NCI-H2081 (cell line): ENCODE measurements at regions not wholly inside any gene's neighbourhood (a gene's known extent, or its start where the extent isn't known, plus 50 kb on each side); places are given as distances from the start of the nearest gene placed in this dataset.
A peak's percentile ranks its signal among the peaks of the same experiment; 100 is the strongest.

Experiments used
- DNase-seq, 2 experiments: peaks; one replicate each; lab custom pipeline; 2025; lab: John Stamatoyannopoulos, UW

- no peak for DNase-seq
Observed at GRCh38 chr1:199161319-199161680, 522.5 kb downstream of the PTPRC start.

GRCh38 chr1:199161766-199162303 is 523.0 kb downstream of the PTPRC start:
- no peak for DNase-seq

- no peak for DNase-seq
Observed at GRCh38 chr1:199163267-199163666, 524.4 kb downstream of the PTPRC start.

- no peak for DNase-seq
Observed at GRCh38 chr1:199163670-199164069, 524.8 kb downstream of the PTPRC start.

- no peak for DNase-seq
Observed at GRCh38 chr1:199167460-199167859, 528.6 kb downstream of the PTPRC start.

GRCh38 chr1:199168888-199169585 is 530.2 kb downstream of the PTPRC start:
- DNase-seq: no peak

- no peak for DNase-seq
Observed at GRCh38 chr1:199170711-199171110, 531.9 kb downstream of the PTPRC start.

- no peak for DNase-seq
Observed at GRCh38 chr1:199172171-199173124, 533.6 kb downstream of the PTPRC start.

- DNase-seq: no peak
Observed at GRCh38 chr1:199173356-199173755, 534.5 kb downstream of the PTPRC start.

GRCh38 chr1:199174336-199174735 is 535.5 kb downstream of the PTPRC start:
- no peak for DNase-seq

- DNase-seq: no peak
Observed at GRCh38 chr1:199176713-199177112, 537.9 kb downstream of the PTPRC start.

GRCh38 chr1:199177241-199177640 is 538.4 kb downstream of the PTPRC start:
- no peak for DNase-seq

- no peak for DNase-seq
Observed at GRCh38 chr1:199178646-199179045, 539.8 kb downstream of the PTPRC start.

GRCh38 chr1:199182186-199182843 is 543.5 kb downstream of the PTPRC start:
- DNase-seq: no peak

- DNase-seq: no peak
Observed at GRCh38 chr1:199184180-199184579, 545.3 kb downstream of the PTPRC start.

GRCh38 chr1:199194862-199195261 is 556.0 kb downstream of the PTPRC start:
- no peak for DNase-seq

GRCh38 chr1:199197695-199198094 is 558.9 kb downstream of the PTPRC start:
- no peak for DNase-seq

- no peak for DNase-seq
Observed at GRCh38 chr1:199202331-199202730, 563.5 kb downstream of the PTPRC start.

- peak; percentile 47 to 92 for DNase-seq
Observed at GRCh38 chr1:199204231-199204630, 565.4 kb downstream of the PTPRC start.

GRCh38 chr1:199205740-199206441 is 567.1 kb downstream of the PTPRC start:
- peak in 1 of 2 experiments; percentile 19 for DNase-seq

- no peak for DNase-seq
Observed at GRCh38 chr1:199208847-199209246, 570.0 kb downstream of the PTPRC start.

GRCh38 chr1:199218065-199218464 is 579.2 kb downstream of the PTPRC start:
- peak; percentile 85 to 96 for DNase-seq
